OCI-LY3 (cell line): ENCODE measurements at regions not wholly inside any gene's neighbourhood (a gene's known extent, or its start where the extent isn't known, plus 50 kb on each side); places are given as distances from the start of the nearest gene placed in this dataset.

Experiments
- EZH2phosphoT487 ChIP-seq: fragments of 200-600 bp; shearing (Covaris generic); IDR thresholded peaks from 2 replicates; pipeline ENCODE4 v1.6.1; 2018; ENCODE audit warnings: antibody characterized with exemption, mixed run types, low read depth
- TF ChIP-seq, protein P1 (sequence below): fragments of 200-600, 300-600 bp; sonication (generic); IDR thresholded peaks from 2 replicates; pipeline ENCODE4 v1.5.1; 2014; ENCODE audit warnings: antibody characterized with exemption, low read length, low read depth

- TF ChIP-seq, protein P1, sequence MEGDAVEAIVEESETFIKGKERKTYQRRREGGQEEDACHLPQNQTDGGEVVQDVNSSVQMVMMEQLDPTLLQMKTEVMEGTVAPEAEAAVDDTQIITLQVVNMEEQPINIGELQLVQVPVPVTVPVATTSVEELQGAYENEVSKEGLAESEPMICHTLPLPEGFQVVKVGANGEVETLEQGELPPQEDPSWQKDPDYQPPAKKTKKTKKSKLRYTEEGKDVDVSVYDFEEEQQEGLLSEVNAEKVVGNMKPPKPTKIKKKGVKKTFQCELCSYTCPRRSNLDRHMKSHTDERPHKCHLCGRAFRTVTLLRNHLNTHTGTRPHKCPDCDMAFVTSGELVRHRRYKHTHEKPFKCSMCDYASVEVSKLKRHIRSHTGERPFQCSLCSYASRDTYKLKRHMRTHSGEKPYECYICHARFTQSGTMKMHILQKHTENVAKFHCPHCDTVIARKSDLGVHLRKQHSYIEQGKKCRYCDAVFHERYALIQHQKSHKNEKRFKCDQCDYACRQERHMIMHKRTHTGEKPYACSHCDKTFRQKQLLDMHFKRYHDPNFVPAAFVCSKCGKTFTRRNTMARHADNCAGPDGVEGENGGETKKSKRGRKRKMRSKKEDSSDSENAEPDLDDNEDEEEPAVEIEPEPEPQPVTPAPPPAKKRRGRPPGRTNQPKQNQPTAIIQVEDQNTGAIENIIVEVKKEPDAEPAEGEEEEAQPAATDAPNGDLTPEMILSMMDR, result no peak
- no peak for TF ChIP-seq EZH2phosphoT487
Measured at GRCh38 chr18:40375837-40376236, 1579.2 kb upstream of the PIK3C3 start.
